ENCODE measurements at regions not wholly inside any gene's neighbourhood (a gene's known extent, or its start where the extent isn't known, plus 50 kb on each side); places are given as distances from the start of the nearest gene placed in this dataset.

- Histone ChIP-seq H3K4me1 (replicated peaks in 1 of 2) (no peaks in the 10 kb centered on the region), H3K36me3 (replicated peaks in 1 of 2) (no peaks in the 10 kb centered on the region), H3K4me3 (no peak overlapping the region), H3K9me3 (replicated peaks in 1 of 3) (no peaks in the 10 kb centered on the region), H3K27me3 (peaks cover 12% of the 10 kb centered on the region), H3K27ac (no peak overlapping the region)
- intact Hi-C loops (cut with DNase I): no loop called here
- WGBS, 4 donors: 63 to 81% (median 76%) methylated on average over 1 of the region's 1 CpG
- no peak for DNase-seq
- TF ChIP-seq CTCF (IDR thresholded peaks at IDR 0.05) (no peak), POLR2A (IDR thresholded peaks at IDR 0.05) (no peak)
Measured at GRCh38 chrX:99750721-99751120, 659.4 kb downstream of the PCDH19 start.

- Histone ChIP-seq H3K36me3 (replicated peaks in 1 of 2) (no peaks in the 10 kb centered on the region), H3K27ac (no peak overlapping the region), H3K27me3 (peaks cover 20% of the 10 kb centered on the region), H3K4me3 (no peak overlapping the region), H3K4me1 (replicated peaks in 1 of 2) (no peaks in the 10 kb centered on the region), H3K9me3 (replicated peaks in 1 of 3) (no peaks in the 10 kb centered on the region)
- TF ChIP-seq POLR2A (IDR thresholded peaks at IDR 0.05) (no peak), CTCF (IDR thresholded peaks at IDR 0.05) (no peak)
- WGBS, 4 donors: 33 to 68% (median 57%) methylated on average over 1 to 3 of the region's 3 CpGs
- intact Hi-C loops (cut with DNase I): no loop called here
- no peak for DNase-seq
Measured at GRCh38 chrX:99722094-99722493, 688.0 kb downstream of the PCDH19 start.

- H3K36me3 ChIP-seq (replicated peaks in 1 of 2): no peaks in the 10 kb centered on the region
- 60 to 82% (median 67%) methylated on average over 4 to 6 of the region's 6 CpGs for WGBS, 4 donors
- DNase-seq: no peak
- no peak overlapping the region for H3K27ac ChIP-seq
- H3K27me3 ChIP-seq: peaks cover 20% of the 10 kb centered on the region
- no peaks in the 10 kb centered on the region for H3K9me3 ChIP-seq (replicated peaks in 1 of 3)
- no peak overlapping the region for H3K4me3 ChIP-seq
- no peak for TF ChIP-seq POLR2A (IDR thresholded peaks at IDR 0.05)
- TF ChIP-seq CTCF (IDR thresholded peaks at IDR 0.05): no peak
- H3K4me1 ChIP-seq (replicated peaks in 1 of 2): no peaks in the 10 kb centered on the region
- intact Hi-C loops (cut with DNase I): no loop called here
Measured at GRCh38 chrX:99719140-99719539, 690.9 kb downstream of the PCDH19 start.

GRCh38 chrX:99717716-99718115 lies 692.4 kb downstream of the PCDH19 start:
- Histone ChIP-seq H3K36me3 (replicated peaks in 1 of 2) (no peaks in the 10 kb centered on the region), H3K27ac (no peak overlapping the region), H3K4me1 (replicated peaks in 1 of 2) (no peaks in the 10 kb centered on the region), H3K27me3 (peaks cover 13% of the 10 kb centered on the region), H3K4me3 (no peak overlapping the region), H3K9me3 (replicated peaks in 1 of 3) (no peaks in the 10 kb centered on the region)
- intact Hi-C loops (cut with DNase I): no loop called here
- TF ChIP-seq CTCF (IDR thresholded peaks at IDR 0.05) (no peak), POLR2A (IDR thresholded peaks at IDR 0.05) (no peak)
- WGBS, 4 donors: 52 to 54% methylated on average over 2 of the region's 2 CpGs; no CpG with 5 or more reads in 2 of the 4 donors
- DNase-seq: no peak

Data from adrenal gland (tissue), 9 donors.